ENCODE measurements at regions not wholly inside any gene's neighbourhood (a gene's known extent, or its start where the extent isn't known, plus 50 kb on each side); places are given as distances from the start of the nearest gene placed in this dataset.

DNA sequence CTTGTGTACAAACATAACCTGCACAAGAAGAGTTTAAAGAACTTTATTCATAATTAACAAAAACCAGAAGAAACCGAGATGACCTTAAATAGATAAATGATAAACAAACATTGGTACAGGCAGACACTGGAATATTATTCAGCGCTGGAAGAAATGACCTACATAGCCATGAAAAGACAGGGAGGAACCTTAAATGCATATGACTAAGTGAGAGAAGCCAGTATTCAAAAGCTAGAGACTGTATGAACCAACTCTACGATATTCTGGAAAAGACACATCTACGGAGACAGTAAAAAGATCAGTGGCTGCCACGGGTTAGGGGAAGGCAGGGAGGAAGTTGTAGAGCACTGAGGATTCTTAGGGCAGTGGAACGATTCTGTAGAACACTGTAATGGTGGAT, 333.8 kb upstream of the AKR1E2 start:
- no peak for TF ChIP-seq NFYB (IDR thresholded peaks at IDR 0.05; ENCODE audit: extremely low read depth, insufficient read length)
- no peak for TF ChIP-seq ZNF311 (CRISPR knock-in tag; IDR thresholded peaks at IDR 0.05)
- TF ChIP-seq ZSCAN29 (IDR thresholded peaks at IDR 0.05) = no peak
- TF ChIP-seq HDAC6 (IDR thresholded peaks at IDR 0.05; ENCODE audit: low read depth, low read length) = no peak
- TF ChIP-seq, protein P1, sequence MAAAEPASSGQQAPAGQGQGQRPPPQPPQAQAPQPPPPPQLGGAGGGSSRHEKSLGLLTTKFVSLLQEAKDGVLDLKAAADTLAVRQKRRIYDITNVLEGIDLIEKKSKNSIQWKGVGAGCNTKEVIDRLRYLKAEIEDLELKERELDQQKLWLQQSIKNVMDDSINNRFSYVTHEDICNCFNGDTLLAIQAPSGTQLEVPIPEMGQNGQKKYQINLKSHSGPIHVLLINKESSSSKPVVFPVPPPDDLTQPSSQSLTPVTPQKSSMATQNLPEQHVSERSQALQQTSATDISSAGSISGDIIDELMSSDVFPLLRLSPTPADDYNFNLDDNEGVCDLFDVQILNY (CRISPR knock-in tag; IDR thresholded peaks at IDR 0.05) = no peak

Measured in K562 (cell line).